Endothelial cell of umbilical vein (primary cell): ENCODE measurements at regions not wholly inside any gene's neighbourhood (a gene's known extent, or its start where the extent isn't known, plus 50 kb on each side); places are given as distances from the start of the nearest gene placed in this dataset.

Experiments used
- CTCF ChIP-seq, 2 donors: IDR thresholded peaks; 1 replicate in 1 of 2; 2 replicates in 1 of 2; pipeline ENCODE4 v1.5.1; 2011; ENCODE audit warnings: low read length in 2 of 2, mild to moderate bottlenecking in 2 of 2, moderate library complexity in 2 of 2, control low read depth in 1 of 2, inconsistent platforms in 1 of 2, low read depth in 1 of 2; ENCODE audit not compliant: insufficient read depth in 1 of 2; ENCODE audit errors: extremely low read depth in 1 of 2
- EZH2 ChIP-seq: IDR thresholded peaks from 2 replicates; pipeline ENCODE4 v1.6.1; 2012; ENCODE audit warnings: borderline replicate concordance, low read depth, mild to moderate bottlenecking, moderate library complexity, low read length, inconsistent platforms; ENCODE audit not compliant: severe bottlenecking

- TF ChIP-seq CTCF (IDR thresholded peaks at IDR 0.05; ENCODE audit: extremely low read depth in 1 of 2, insufficient read depth in 1 of 2, low read depth in 1 of 2, low read length in 2 of 2), result no peak
- no peak for TF ChIP-seq EZH2
These were observed 135.6 kb upstream of the KCNJ15 start for GRCh38 chr21:38120984-38121855.
